CD4-positive, alpha-beta T cell treated with Interleukin-1 beta for 1 hour (primary cell): ENCODE measurements at regions not wholly inside any gene's neighbourhood (a gene's known extent, or its start where the extent isn't known, plus 50 kb on each side); places are given as distances from the start of the nearest gene placed in this dataset.
"Not testable (repeated sequence)": the region's sequence is repeated elsewhere in the genome, so short reads cannot be mapped to it uniquely, and the experiment has no call there.

Experiments
- DNase-seq, 2 donors: peaks; one replicate each; pipeline ENCODE4 v3.0.0-alpha.2; 2020 to 2022

DNA sequence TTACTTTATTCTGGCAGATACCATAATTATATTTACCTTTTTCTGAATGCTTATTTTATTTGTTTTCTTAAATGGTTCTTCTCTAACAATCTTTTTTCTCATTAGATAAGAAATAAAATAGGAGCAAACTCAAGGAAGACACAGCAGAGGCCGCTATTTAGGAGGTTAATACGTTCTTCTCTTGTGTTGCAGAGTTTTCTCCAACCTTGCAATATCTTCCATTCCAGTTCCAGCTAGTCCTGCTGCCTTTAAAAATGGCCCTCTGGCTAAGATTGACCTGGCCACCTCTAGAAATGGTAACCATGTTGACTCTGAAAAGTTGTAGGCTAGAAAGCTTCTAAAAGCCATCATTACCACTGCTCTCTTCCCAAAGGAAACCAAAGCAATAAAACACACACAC lies 718.8 kb downstream of the MAT2B start:
- DNase-seq, result no peak

DNA sequence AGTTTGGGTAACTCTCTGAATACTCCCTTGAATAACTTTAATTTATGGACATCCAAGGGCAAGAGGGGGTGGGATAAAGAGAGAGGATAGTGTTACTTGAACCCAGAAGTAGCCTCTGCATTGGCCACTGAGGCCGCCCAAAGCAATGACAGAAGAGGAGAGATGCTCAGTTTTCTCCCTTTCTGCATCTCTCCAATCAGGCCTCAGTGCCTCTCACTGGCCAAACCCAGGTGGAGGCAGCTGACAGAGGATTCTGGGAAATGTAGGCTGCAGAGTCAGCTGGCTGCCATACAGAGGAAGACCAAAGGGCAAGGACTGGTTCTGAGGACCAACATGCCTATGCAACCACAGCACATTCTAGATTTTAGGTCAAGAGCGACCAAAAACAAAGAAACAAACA lies 719.4 kb downstream of the MAT2B start:
- DNase-seq, result no peak

DNA sequence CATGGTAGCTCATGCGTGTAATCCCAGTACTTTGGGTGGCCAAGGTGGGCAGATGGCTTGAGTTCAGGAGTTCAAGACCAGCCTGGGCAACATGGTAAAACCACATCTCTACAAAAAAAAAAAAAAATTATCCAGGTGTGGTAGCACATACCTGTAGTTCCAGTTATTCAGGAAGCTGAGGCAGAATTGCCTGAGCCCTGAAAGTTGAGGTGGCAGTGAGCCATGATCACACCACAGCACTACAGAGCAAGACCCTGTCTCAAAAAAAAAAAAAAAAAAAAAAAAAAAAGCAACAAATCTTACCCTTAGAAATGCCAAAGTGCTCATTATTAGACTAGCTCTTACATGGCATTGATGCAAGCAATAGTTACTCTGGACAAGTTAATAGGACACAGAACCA lies 724.9 kb downstream of the MAT2B start:
- DNase-seq, result no peak

DNA sequence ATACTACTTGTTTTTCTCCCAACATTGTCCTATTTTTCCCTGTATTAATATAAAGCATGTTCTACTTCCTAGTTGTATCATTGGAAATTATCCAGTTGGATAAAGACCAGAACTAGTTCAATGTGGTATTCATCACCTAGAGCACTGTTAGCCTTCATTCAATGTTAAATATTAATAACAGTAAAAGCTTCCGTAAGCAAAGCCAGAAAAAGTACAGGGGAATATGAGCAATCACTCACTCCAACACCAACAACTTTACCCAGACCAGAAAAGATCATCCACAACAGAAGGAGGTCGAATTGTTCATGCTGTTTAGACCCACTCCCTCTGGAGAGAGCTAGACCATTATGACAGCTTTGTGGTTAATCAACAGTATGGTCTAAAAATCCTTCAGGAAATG lies 728.4 kb downstream of the MAT2B start:
- no peak for DNase-seq

DNA sequence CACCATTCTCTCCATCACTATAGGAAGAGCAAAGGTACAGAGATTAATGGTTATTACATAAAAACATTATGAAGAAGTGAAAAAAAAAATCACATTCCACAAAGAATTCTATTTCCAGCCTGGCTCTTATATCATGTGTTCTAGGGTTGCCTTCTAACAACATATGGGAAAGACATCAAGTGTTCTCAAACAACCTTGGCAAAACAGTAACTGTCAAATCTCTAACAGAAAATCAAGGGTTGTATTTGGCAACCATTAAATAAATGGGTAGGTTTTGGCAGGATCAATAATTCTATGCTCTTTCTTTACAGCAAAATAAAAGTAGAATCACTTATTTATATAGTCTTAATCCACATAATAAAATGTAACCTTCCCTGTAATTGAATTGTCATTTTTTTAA lies 728.9 kb downstream of the MAT2B start:
- DNase-seq, result no peak

DNA sequence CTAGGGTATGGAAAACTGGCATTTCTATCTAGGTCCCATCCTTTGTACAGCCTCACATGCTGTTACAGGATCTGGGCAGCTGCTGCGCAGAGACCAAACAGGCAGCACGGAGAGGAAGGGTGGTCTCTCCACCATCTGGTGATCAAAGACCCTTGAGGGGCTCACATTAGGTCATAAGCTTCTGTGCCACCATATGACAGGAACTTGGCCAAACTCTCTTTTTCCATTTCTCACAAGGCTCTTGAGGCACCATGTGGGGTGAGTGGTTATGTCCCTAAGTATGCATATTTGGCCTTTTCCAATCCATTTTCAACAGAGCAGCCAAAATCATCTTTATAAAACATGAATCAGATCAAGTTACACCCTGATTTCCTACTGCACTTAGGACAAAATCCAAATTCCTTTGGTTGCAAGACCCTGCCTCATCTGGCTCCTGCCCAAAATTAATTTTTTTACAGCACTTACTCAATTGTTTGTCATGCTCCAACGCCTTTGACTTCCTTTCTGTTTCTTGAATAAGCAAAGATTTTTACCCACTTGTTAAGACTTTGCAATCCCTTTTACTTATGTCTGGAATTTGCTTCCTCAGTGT lies 730.0 kb downstream of the MAT2B start:
- DNase-seq, result no peak

DNA sequence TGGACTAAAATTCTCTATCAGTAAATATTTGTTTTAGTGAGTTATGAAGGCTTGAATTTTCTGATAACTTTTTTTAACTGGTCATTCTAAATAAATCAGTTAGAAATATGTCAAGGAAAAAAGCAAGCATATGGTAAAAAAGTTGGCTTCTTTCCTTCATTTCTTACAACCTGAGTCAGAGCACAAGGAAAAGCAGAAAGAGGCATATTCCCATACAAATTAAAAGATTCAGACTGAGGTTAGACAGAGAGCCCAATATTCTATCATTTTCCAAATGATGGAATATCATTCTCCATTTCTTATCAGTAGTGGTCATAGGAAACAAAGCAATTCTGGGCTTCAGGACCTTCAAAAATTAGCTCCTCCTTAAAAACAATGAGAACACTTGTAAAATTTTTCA lies 732.1 kb downstream of the MAT2B start:
- DNase-seq, result no peak

DNA sequence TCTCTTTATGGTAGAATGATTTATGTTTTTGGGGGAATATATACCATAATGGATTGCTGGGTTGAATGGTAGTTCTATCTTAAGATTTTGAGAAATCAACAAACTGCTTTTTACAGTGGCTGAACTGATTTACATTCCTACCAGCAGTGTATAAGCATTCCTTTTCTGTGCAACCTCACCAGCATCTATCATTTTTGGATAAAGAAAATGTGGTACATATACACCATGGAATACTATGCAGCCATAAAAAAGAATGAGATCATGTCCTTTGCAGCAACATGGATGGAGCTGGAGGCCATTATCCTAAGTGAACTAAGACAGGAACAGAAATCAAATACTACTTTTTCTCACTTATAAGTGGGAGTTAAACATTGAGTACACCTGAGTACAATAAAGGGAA lies 746.4 kb downstream of the MAT2B start:
- DNase-seq, result not testable (repeated sequence)

DNA sequence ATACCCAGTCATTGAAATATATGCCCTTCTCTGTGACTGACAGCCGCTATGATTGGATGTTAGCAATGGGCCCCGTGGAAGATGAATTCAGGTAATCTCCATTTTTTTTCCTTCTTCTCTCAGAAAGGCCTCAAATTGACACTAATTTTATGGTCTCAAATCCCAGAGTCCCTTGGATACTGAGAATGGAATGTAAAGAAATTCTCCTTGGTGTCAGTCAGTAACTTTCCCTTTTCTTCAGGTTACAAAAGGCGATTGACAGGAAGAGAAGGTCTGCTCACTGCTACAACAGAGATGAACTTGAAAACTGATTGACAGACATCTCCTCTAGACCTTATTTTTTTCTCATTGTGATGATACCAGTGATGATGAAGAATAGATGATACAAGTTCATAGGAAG lies 748.3 kb downstream of the MAT2B start:
- DNase-seq, result no peak

DNA sequence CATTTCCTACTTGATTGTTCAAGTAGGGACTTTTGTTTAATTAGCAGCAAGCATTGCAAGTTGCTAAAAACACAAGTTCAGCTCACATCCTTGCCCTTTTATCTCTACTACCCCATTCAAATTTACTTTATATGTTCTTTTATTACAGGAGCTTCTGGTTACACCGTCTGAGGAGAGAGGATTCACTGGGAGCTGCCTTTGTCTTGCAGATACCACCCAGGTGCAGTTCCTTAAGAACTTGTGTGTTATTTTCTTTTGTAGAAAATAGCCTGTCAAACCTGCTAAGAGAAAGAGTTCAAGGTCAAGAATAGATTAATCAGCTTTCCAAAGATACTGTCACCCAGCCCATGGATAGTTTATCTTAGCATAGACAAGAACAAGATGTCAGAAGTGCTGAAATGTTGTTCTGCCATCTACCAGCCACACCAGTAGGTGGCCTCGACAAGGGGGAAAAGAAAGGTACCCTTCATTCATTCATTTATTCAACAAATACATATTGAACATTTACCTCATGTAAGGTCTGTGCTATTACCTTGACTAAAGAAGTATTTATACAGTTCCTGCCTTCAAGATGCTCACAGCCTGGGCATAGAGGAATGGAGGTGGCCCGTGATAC lies 750.3 kb downstream of the MAT2B start:
- no peak for DNase-seq

DNA sequence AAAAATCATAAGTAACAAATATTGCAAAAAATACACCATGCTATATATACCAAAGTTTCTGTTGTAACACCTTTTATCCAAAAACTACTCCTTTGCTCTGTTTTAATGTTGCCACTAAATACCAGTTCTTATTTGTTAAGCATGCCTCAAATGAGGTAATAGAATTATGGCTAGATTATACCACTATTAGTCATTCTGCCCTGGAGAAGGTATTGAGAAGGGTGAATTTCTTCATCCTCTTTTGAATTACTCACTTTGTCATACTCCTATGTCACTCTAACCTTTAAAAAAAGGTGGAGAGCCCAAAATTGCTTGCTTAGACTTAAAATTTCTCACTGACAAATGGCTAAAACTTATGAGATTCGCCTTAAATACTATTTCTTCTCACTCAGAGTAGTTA lies 750.9 kb downstream of the MAT2B start:
- DNase-seq, result no peak

DNA sequence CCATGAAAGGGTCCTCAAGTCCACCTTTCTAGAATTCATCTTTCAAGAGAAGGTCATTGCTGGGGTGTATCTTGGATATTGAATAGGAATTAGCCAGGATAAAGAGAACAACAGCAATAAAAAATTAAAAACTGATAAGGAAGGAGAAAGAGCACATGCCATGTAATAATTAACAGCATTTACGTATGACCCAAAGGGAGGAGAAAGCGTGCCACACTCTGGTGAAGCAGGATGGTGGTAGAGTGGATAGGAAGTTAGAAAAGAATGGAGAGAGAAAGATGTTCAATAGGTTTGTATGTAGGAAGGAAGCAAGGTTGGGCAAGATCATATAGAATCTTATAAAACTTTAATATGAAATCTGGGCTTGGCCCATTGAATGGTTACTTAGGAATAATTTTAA lies 751.5 kb downstream of the MAT2B start:
- no peak for DNase-seq

DNA sequence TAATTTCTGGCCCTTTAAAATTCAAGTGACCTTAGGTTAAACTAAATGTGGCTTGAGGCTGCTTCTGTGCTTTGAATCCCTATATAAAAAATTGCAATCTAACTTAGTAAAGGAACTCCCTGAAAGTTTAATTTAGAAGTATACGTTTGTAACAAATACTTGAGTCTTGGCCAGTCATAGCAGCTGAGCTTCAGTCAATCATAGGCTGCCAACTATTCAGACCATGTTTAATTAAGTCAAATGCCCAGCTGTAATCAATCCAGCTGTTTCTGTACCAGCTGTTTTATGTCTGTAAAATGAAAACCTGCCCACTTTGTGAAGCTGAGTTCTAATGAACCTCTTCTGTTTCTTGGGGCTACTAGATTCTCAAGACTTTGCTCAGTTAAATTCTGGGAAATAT lies 760.1 kb downstream of the MAT2B start:
- no peak for DNase-seq

DNA sequence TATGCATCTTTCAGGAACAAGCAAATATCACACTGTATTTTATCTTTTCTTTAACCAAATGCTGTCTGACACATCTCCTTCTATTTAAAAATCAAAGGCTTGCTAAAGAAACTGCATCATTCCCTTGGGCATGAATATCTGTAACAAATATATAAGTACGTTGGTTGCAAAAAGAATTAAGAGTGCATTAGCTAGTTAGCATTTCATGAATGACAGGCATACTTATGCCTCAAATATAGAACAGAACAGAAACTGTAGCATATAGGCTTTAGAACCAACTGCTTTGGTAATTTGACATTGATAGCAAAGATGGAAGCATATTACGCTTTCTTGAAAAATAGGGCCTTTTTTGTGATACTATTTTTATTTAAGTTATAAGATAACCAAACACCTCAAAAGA lies 761.2 kb downstream of the MAT2B start:
- DNase-seq, result no peak

DNA sequence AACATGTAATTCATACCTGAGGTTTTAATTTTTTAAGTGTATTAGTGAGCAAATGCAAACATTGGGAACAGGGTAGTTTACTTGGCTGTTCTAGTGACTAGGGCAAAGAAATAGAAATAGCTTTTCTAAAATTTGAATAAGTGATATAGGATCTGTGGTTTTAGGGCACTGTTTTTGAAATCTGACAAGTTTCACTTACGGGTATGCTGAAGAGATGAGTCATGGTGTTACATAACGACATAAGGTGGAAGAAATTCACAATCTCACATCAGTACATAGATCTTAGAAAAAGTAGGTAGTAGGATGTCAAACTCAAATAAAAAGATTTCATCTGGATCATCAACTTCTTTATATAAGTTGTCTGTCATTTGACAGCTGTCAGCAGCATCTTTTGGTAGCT lies 772.3 kb downstream of the MAT2B start:
- no peak for DNase-seq

DNA sequence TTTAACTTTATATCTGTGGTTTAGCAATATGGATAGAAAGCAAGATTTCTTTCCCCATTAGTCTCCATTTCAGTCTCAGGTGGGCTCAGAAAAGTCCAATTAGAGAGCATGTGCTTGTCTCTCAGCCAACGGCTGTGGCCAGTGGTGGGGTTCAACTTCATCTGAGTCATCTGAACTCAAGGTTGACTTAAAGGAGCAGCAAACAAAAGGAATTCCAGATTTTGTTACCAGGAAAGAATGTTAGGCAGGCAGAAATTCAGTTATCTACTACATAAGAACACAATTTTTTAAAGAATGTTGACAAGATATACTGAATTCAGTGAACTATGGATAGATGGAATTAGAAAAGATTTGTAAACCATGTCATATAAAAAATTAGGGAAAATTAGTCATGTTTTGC lies 784.1 kb downstream of the MAT2B start:
- DNase-seq, result no peak

DNA sequence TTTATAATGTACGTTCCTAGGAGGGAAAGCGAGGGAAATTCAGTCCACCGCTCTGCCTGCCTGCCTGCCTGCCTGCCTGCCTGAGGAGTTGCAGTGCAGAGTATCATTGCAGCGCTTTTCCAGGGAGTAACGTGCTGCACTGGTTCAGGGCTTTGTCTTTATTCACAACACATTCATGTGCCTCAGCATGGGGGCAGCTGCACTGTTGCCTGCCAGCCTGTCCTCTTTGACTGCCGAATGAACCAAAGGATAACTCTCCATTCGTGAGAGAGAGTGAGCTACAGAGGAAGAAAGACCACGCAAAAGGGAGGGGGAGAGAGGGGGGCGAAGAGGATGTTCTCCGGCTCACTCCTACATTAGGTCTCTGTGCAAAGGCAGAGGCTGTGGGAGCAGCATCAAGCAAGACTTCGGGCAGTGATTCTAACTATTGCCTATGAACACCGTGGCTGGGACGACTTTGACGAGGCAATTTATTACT lies 791.2 kb downstream of the MAT2B start:
- no peak for DNase-seq

DNA sequence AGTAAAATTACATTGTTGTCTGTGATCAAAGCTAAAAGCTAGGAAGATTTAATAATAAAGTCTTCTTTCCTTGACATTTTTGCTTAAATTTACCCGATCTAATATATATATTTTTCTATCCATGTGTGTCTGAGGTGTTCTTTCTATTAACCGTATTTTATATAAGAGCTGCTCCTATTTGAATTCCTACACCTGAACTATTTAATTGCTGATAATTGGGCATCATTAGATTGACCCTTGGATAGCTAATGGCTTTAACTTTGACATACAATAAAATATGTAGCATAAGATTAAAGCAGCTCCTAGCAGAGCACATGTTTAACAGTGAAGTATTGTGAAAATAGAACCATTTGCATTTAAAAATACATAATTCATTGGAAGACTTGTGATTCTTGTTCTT lies 792.7 kb downstream of the MAT2B start:
- DNase-seq, result no peak

DNA sequence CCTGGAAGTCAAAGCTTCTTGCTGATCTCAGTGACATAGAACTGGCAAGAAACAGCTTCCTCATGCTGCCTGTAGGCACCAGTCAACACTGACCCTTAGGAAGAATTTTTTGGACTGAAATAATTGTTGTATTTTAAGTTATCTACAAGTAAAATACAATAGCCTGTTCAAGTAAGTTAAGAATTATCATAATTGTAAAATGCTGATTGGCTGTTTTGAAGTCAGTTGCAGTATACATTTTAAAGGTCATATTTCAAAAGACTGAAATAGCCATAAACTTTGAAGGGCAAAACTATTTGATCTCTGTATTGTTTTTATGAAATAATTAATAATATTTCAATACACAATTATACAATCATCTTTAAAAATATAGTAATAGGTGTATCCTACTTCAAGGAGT lies 794.9 kb downstream of the MAT2B start:
- DNase-seq, result no peak

DNA sequence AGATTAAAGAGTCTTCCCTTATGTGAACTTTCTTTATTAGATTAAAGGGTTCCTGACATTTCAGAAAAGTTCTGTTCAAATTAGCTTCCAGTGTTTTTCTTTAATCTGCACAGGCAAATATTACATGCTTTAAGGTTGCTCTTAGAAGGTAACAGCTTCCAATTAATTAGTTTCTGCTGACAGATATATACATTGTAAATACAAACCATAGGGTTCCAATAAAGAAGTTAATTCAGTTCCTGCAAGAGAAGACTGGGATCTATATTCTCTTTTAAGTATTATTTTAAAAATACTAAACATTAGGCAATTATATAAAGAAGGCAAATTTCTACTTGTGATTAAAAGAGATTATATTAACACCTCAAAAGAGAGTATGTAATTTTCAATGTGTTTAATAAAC lies 795.7 kb downstream of the MAT2B start:
- no peak for DNase-seq

DNA sequence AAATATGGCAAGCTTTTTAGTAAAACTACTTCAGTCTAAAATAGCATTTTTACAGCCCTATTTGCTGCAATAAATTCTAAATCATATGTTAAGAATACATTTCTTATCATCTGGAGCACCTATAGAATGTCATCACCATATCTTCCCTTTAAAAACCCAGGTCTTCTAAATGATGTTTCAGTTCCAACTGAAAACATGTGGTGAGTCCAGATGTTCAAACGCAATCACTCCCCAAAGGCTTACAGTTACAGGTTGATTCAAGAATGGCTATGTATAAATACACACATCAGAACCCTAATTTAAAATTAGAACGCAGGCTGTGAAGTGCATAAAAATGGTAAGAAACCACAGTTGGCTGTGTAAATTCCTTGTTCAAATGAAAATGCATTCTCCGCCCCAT lies 796.3 kb downstream of the MAT2B start:
- DNase-seq, result no peak

DNA sequence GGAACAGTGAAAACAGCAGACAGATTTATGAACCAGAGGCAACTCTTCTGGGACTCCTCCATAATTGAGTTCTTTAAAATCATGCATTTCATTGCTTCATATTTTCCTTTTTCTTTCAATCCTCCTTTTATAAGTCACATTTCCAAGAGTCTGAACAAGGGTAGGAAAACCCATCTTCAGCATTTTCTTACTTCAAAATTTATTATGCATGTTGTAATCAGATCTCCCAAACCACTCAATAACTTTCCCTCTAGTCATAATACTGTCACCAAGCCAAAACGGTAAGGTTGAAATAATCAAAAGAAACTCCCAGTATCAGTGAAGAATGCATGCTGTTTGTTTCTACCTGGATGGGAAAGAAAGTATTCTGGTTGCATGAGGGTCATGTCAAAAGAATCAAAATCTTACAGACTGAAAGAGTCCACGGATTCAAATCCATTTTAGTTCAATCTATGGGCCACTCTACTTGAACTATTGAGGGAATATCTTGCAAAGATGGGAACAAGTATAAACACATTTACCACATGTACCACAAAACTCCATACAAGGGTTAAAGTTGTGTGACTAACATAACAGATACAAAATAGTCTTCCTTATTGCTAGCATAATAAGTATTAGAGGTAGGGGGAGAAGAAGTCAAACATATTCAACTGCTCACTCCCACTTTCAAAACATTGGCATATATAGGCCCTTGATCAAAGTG lies 797.3 kb downstream of the MAT2B start:
- no peak for DNase-seq

DNA sequence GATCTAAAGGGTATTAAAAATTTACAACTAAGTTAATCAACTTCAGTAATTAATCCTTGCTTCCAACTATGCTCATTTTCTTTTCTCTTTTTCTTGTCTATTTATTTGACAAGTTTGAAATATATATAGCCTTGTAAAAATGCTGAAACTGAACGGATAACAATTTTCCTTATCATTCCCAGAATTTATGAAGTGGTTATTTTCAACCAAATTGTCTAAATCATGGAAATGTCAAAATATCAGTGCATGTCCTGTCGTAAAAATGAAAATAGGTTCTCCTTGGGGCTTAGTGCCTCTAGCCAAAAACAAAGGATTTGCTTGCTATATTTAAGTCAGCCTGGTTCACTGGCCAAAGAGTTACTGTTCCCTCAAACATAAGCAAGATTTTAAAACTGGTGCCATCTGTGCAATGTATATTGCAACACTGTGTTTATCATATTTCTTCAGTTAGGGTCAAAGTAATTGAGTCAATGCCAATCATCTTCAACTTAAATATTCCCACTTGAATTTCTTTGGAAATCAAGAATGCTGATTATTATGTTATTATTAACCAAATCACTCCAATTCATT lies 798.3 kb downstream of the MAT2B start:
- no peak for DNase-seq

DNA sequence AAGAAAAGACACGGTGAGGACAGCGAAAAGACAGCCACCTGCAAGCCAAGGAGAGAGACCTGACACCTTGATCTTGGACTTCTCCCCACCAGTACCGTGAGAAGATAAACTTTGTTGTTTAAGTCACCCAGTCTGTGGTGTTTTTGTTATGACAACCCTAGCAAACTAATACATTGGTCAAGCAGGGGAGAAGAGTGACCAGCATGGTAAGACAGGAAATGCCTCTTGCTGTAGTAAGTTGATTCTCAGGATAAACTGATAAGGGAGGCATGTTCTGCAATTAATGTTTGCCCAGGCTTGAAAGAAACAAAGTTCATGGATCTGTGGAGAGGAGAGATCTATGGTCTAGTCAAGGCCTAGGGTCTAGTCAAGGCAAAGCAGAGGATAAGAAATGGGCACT lies 801.2 kb downstream of the MAT2B start:
- DNase-seq, result no peak
